IPS-18a (cell line): ENCODE measurements at regions not wholly inside any gene's neighbourhood (a gene's known extent, or its start where the extent isn't known, plus 50 kb on each side); places are given as distances from the start of the nearest gene placed in this dataset.

Source experiments
- H3K27ac ChIP-seq: one replicate; pipeline ENCODE4 v1.5.1; 2013; ENCODE audit warnings: low read length
- H3K27me3 ChIP-seq: one replicate; pipeline ENCODE4 v1.6.1; 2013; ENCODE audit warnings: mild to moderate bottlenecking, low read length; ENCODE audit not compliant: control insufficient read depth, insufficient read depth
- H3K36me3 ChIP-seq: one replicate; pipeline ENCODE4 v1.6.1; 2013; ENCODE audit warnings: low read depth, low read length; ENCODE audit not compliant: control insufficient read depth
- H3K4me1 ChIP-seq: one replicate; pipeline ENCODE4 v1.6.1; 2013; ENCODE audit warnings: low read depth, low read length; ENCODE audit not compliant: control insufficient read depth
- H3K4me3 ChIP-seq: one replicate; pipeline ENCODE4 v1.5.1; 2013; ENCODE audit warnings: low read length
- H3K9ac ChIP-seq: one replicate; pipeline ENCODE4 v1.6.1; 2013; ENCODE audit warnings: mild to moderate bottlenecking, low read length, moderate library complexity
- H3K9me3 ChIP-seq: one replicate; pipeline ENCODE4 v1.6.1; 2013; ENCODE audit warnings: low read depth, low read length; ENCODE audit not compliant: control insufficient read depth

DNA sequence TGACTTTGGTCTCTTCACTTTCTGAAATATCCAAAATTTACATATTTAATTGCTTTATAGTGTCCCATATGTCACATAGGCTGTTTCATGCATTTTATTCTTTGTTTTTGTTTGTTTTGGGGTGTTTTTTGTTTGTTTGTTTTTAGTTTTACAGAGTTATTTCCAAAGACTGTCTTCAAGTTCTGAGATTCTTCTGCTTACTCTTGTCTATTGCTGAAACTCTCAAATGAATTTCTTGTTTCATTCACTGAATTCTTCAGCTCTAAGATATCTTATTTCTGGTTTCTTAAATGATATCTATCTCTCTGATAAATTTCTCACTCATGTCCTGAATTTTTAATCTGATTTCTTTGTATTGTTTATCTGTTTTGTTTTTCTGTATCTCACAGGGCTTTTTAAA lies 412.0 kb upstream of the ATP2B1 start:
- Histone ChIP-seq H3K27me3 (no peaks in the 10 kb centered on the region), H3K9me3 (no peaks in the 10 kb centered on the region), H3K4me1 (no peaks in the 10 kb centered on the region), H3K9ac (no peak overlapping the region), H3K27ac (no peak overlapping the region), H3K4me3 (no peak overlapping the region), H3K36me3 (no peaks in the 10 kb centered on the region)

DNA sequence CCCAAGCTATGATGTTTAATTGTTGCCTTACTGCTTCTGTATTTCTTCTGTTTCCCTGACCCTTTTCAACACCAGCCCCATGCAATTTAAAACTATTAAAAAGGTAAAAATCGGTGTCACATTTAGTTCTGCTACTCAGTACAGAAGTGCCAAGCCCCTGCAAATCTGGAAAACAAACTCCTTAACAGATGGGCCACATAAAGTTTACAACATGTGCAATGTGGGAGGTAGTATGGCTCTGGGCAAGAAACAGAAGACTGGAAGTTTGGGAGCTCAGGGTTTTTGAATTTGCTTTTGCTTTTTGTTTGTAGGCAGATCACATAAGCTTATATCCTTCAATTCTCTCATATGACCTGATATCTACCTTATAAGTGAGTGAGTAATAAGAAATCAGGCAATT lies 404.0 kb upstream of the ATP2B1 start:
- H3K4me3 ChIP-seq: no peak overlapping the region
- H3K27me3 ChIP-seq: no peaks in the 10 kb centered on the region
- no peaks in the 10 kb centered on the region for H3K9me3 ChIP-seq
- H3K27ac ChIP-seq: no peak overlapping the region
- H3K9ac ChIP-seq: no peak overlapping the region
- no peaks in the 10 kb centered on the region for H3K36me3 ChIP-seq
- H3K4me1 ChIP-seq: no peaks in the 10 kb centered on the region

DNA sequence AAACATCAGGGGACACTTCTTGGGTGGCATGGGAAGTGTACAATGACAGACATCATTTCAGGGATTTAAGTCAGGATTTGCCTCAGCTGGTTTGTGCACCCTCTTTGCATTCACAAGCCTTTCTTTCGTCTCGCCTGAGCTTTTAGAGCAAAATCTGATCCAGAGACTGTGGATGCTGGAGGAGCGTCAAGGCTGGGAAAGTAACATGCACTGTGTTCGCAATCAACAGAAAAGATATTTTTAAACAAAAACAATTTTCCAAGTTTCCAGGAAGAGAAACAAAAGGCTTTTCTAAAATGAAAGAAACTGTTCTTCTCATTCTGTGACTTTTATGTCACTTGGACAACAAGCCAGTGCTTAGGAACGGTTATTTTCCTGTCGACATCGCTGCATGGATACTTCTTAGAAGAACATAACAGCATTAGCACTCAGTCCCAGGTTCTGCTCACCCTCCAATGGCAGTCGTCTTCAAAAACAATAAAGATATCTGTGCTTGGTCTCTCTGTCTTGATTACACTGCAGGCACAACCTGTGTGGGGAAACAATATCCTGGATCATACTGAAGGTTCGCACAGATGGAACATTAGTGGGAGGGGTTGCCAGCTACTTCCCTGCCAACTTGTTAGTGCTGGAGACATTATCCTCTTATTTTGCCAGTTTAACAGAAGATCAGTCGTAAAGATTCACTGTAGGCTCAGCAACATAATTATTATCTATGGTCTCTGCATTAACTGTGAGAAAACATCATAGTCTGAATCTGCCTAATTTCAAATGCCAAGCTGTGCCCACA lies 403.3 kb upstream of the ATP2B1 start:
- Histone ChIP-seq H3K9ac (no peak overlapping the region), H3K4me1 (no peaks in the 10 kb centered on the region), H3K36me3 (no peaks in the 10 kb centered on the region), H3K4me3 (no peak overlapping the region), H3K27me3 (no peaks in the 10 kb centered on the region), H3K27ac (no peak overlapping the region), H3K9me3 (no peaks in the 10 kb centered on the region)

DNA sequence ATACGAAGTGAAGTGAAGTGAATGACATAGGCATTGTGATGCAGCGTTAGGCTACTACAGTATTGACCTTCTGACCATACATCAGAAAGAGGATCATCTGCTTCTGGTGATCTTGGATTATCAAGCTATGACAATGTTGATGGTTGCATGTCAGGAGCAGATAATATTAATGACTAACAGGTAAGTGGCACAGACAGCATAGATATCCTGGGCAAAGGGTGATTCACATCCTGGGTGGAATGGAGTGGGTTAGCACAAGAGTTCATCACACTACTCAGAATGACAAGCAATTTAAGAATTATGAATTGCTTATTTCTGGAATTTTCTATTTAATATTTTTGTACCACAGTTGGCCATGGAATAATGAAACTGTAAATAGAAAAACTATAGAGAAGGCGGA lies 397.9 kb upstream of the ATP2B1 start:
- Histone ChIP-seq H3K27me3 (no peaks in the 10 kb centered on the region), H3K9me3 (no peaks in the 10 kb centered on the region), H3K4me3 (no peak overlapping the region), H3K9ac (no peak overlapping the region), H3K4me1 (no peaks in the 10 kb centered on the region), H3K27ac (no peak overlapping the region), H3K36me3 (no peaks in the 10 kb centered on the region)

DNA sequence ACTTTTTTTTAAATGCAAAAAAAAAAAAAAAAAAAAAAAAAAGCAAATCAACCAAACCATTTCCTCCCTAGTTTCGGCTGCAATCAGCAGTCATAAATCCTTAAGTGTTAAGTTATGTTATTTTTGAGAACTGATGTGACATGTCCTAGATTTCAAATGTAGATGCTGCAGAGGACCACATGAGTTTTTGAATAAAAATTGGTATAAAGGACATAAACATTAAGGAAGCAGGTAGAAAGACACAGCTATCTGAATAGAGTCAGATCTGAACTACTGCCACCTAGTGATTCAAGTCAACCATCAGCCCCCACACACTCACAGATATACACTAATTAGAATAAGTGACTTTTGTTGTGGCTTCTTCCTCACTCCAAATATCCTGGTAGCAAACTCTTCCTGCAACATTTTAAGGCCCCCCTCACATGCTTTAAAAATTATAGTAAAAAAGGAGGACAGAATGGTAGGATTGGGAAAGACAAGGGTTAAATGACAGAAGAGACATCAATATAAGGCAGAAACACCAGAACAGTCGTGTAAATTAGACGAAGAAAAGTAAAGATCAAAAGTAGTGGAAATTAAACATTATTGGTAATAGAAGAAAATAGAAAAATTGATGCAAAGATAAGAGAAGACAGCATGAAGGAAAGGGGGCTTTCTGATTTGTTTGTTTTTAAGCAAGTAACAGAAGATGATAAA lies 394.5 kb upstream of the ATP2B1 start:
- Histone ChIP-seq H3K9me3 (no peaks in the 10 kb centered on the region), H3K27ac (no peak overlapping the region), H3K4me3 (no peak overlapping the region), H3K27me3 (no peaks in the 10 kb centered on the region), H3K4me1 (no peaks in the 10 kb centered on the region), H3K36me3 (no peaks in the 10 kb centered on the region), H3K9ac (no peak overlapping the region)

DNA sequence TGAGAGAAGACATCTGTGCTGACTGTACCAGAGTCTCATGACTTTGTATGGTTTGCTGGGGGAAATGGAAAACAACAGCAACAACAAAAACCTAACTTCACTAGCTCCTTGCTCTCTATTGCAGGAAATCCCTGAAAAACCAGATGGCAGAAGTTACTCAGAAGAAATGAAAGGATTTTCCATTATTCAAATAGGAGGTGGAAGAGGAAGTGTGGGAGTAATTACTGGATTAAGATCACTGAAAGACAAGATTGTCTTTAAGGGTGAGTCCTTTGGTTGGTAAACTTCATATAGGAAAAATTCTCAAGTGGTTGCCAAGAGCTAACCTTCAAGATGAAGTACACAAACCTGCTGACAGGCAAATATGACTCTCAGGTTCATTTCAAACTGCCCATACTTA lies 391.9 kb upstream of the ATP2B1 start:
- no peak overlapping the region for H3K9ac ChIP-seq
- no peaks in the 10 kb centered on the region for H3K27me3 ChIP-seq
- no peaks in the 10 kb centered on the region for H3K9me3 ChIP-seq
- no peaks in the 10 kb centered on the region for H3K36me3 ChIP-seq
- no peak overlapping the region for H3K27ac ChIP-seq
- no peak overlapping the region for H3K4me3 ChIP-seq
- H3K4me1 ChIP-seq: no peaks in the 10 kb centered on the region

DNA sequence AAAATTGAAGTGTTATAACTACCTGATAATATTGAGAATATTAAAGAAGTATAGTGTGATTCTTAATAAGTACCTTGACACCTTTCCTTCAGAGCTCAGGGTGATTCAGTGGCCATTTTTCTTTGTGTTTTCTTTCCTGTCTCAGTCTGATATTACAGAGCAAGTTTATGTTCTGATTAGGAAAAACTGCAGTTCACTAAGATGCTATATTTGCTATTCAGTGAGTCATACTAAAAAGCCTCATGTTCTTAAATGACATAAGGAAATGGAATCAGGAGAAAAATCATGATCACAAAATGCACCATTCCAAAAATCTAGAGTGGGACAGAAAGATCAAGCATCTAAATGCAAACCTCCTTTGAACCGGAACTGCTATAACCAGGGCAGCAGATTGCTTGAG lies 390.6 kb upstream of the ATP2B1 start:
- H3K36me3 ChIP-seq: no peaks in the 10 kb centered on the region
- no peaks in the 10 kb centered on the region for H3K27me3 ChIP-seq
- H3K9me3 ChIP-seq: no peaks in the 10 kb centered on the region
- no peak overlapping the region for H3K27ac ChIP-seq
- no peak overlapping the region for H3K9ac ChIP-seq
- no peaks in the 10 kb centered on the region for H3K4me1 ChIP-seq
- H3K4me3 ChIP-seq: no peak overlapping the region

DNA sequence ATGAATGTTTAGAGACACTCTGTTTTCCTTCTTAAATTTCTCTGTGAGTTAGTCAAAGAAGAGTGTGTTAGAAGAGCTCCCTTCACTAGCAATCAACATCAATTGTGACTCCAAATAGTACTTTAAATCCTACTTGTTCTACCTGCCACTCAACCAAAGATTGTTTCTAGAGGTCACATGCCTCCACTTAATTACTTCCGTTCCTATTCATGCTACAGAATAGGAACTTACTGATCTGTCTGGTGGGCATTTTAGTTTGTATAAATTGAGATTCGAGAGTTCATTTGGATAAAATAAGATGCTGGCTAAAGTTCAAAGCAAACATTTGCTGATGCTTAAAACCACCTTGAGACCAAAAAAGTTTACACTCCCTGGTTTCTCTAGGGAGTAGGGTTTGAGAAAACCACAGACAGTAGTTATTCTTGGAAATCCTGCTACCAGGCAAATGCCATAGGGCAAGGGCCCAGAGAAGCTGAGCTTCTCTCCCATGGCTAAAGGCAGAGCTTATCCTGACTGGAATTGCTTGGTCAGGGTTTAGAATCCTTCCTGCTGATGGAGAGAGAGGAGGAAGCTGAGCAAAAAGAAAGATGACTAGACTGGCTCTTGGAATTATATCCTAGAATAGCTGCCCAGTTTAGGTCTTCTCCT lies 389.6 kb upstream of the ATP2B1 start:
- no peaks in the 10 kb centered on the region for H3K27me3 ChIP-seq
- H3K4me3 ChIP-seq: no peak overlapping the region
- H3K36me3 ChIP-seq: no peaks in the 10 kb centered on the region
- H3K27ac ChIP-seq: no peak overlapping the region
- H3K9ac ChIP-seq: no peak overlapping the region
- no peaks in the 10 kb centered on the region for H3K4me1 ChIP-seq
- no peaks in the 10 kb centered on the region for H3K9me3 ChIP-seq

DNA sequence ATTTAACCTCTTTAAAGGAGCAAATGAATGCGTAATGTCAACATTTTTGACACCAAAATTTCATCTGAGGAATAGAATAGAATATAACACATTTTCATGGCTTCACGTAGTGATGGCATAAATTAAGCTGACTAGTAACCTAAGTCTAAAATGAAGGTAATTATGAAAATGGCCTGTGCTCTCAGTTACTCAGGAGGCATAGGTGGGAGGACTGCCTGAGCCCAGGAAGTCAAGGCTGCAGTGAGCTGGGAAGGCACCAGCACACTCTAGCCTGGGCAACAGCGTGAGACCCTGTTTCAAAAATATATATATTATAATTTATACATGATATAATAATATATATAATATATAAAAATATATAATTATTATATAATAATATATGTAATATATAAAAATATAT lies 383.2 kb upstream of the ATP2B1 start:
- no peaks in the 10 kb centered on the region for H3K36me3 ChIP-seq
- no peak overlapping the region for H3K4me3 ChIP-seq
- peaks cover 15% of the 10 kb centered on the region for H3K4me1 ChIP-seq
- no peak overlapping the region for H3K9ac ChIP-seq
- no peak overlapping the region for H3K27ac ChIP-seq
- H3K27me3 ChIP-seq: no peaks in the 10 kb centered on the region
- no peaks in the 10 kb centered on the region for H3K9me3 ChIP-seq

DNA sequence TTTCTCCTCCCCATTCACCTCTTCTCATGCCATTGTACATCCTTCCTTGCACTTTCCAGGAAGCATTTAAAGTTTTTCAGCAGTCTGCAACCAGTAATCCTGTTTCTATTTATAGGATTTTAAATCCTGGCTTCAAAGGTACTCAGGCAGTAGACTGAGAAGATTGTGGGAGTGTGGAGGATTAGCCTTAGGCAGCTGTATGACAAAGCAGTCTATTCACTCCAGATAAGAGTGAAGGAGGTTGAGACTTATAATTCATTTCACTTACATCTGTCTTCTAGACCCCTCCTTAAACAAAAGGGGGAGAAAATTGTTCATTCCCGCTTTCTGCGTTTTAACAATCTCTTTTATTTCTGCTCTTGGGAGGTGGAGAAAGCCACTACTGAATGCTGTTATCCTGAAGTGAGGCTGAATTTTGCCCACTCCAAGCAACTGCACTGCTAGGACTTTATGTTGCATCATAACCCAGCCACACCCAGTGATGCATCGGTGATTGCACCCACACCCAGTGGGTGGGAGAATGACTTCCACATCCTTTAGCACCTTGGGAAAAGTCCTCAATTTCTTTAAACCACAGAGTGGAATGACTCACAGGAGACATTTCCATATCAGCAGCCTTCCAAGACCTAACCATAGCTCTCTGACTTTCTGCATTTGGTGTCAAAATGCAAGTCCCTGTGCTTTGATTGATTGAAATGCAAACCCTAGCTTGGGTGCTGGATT lies 382.5 kb upstream of the ATP2B1 start:
- Histone ChIP-seq H3K9me3 (no peaks in the 10 kb centered on the region), H3K27me3 (no peaks in the 10 kb centered on the region), H3K36me3 (no peaks in the 10 kb centered on the region), H3K4me1 (peaks cover 15% of the 10 kb centered on the region), H3K4me3 (no peak overlapping the region), H3K27ac (no peak overlapping the region), H3K9ac (no peak overlapping the region)

DNA sequence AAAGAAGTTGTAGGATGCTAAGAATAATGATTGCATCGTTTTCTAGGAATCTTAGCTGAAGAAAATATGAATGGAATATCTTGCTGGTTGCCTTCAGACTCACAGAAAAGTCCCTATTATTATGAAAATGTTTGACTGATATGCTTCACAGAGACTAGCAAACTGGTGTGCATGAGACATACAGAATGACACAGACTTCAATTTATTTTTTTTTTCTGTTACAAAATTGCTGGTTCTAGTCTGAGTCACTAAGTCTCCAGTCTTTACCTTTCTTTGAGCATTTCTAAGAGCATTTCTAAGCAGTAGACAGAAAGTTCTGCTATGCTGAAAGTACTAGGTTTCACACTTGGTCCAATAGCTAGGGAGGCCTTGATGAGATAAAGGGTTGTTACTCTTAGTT lies 377.6 kb upstream of the ATP2B1 start:
- Histone ChIP-seq H3K4me3 (no peak overlapping the region), H3K4me1 (peaks cover 10% of the 10 kb centered on the region), H3K36me3 (no peaks in the 10 kb centered on the region), H3K27ac (no peak overlapping the region), H3K27me3 (no peaks in the 10 kb centered on the region), H3K9ac (no peak overlapping the region), H3K9me3 (no peaks in the 10 kb centered on the region)
